ENCODE measurements at regions not wholly inside any gene's neighbourhood (a gene's known extent, or its start where the extent isn't known, plus 50 kb on each side); places are given as distances from the start of the nearest gene placed in this dataset.

- TF ChIP-seq CTCF (IDR thresholded peaks at IDR 0.05): no peak
- no peak for TF ChIP-seq EZH2 (IDR thresholded peaks at IDR 0.05; ENCODE audit: borderline replicate concordance, insufficient read depth, low read depth, low read length, poor library complexity, severe bottlenecking)
These were observed 126.3 kb upstream of the FOXD4L5 start for GRCh38 chr9:65411336-65411735.

All from B cell (primary cell).